GM18858 (cell line): ENCODE measurements at regions not wholly inside any gene's neighbourhood (a gene's known extent, or its start where the extent isn't known, plus 50 kb on each side); places are given as distances from the start of the nearest gene placed in this dataset.

ENCODE experiments used
- ATAC-seq: cut with Tn5 transposase; IDR thresholded peaks from one replicate; pipeline ENCODE4 v1.9.1; 2021; ENCODE audit not compliant: unreplicated experiment

DNA sequence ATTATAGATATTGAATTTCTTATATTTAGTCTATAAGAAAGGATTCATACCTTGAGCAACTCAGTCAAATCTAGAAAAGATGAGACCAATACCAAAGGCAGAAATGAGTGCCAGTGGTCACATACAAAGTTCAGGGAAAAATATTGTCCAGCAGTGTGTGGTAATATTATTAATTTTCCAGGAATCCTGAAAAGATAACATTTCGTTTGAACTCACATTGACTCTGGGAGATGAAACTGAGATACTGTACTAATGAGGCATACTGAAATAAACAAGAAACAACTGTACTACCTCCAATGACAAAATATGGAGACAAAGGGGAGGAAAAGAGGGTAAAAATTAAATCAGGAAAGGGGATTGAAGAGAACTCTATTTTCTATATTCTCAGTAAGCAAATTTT lies 212.4 kb downstream of the TRAM1L1 start:
- ATAC-seq = no peak

GRCh38 chr4:116872308-116872707 lies 213.1 kb downstream of the TRAM1L1 start:
- ATAC-seq = no peak

- ATAC-seq = no peak
These were observed 214.7 kb downstream of the TRAM1L1 start for GRCh38 chr4:116870686-116871085.

DNA sequence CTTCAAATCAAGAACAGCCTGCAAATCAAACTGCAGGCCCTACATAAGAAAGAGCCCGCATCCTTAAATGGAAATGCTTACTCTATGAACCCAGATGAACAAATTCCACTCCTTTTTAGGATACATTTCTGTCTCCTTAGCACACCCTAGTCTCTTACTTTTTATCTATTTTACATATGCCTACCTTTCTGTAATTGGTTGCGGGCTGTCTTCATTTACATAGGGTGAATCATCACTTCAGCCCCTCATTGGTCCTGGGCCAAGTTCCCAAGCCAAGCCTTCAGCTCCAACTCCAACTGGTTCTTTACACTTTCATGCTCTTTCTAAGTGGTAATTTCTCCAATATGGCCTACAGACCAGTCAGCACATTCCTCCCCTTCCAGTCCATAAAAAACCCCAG lies 219.3 kb downstream of the TRAM1L1 start:
- no peak for ATAC-seq

- ATAC-seq = no peak
These were observed 222.8 kb downstream of the TRAM1L1 start for GRCh38 chr4:116862592-116862991.

- ATAC-seq = no peak
These were observed 224.5 kb downstream of the TRAM1L1 start for GRCh38 chr4:116860891-116861290.

GRCh38 chr4:116849620-116850019 lies 235.8 kb downstream of the TRAM1L1 start:
- no peak for ATAC-seq

GRCh38 chr4:116847616-116848015 lies 237.8 kb downstream of the TRAM1L1 start:
- no peak for ATAC-seq

- no peak for ATAC-seq
These were observed 245.6 kb downstream of the TRAM1L1 start for GRCh38 chr4:116839826-116840225.

GRCh38 chr4:116838609-116839008 lies 246.8 kb downstream of the TRAM1L1 start:
- no peak for ATAC-seq

DNA sequence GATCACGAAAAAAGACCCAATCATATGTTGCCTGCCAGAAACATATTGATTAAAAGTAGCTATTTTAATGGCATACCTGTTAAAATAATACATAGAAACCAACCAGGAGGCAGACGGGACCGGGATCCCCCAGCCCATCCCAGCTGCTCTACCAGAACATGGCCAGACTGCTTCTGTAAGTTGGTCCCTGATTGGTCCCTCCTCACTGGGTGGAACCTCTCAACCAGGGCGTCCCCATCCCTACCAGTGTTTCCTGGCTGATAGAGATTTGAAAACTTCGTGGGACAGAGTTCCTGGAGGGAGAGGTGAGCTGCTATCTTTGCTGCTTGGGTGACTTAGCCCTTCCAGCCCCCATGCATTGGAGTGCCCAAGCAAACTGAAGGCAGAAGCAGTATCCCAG lies 256.2 kb downstream of the TRAM1L1 start:
- no peak for ATAC-seq

- no peak for ATAC-seq
These were observed 261.2 kb downstream of the TRAM1L1 start for GRCh38 chr4:116824172-116824571.

DNA sequence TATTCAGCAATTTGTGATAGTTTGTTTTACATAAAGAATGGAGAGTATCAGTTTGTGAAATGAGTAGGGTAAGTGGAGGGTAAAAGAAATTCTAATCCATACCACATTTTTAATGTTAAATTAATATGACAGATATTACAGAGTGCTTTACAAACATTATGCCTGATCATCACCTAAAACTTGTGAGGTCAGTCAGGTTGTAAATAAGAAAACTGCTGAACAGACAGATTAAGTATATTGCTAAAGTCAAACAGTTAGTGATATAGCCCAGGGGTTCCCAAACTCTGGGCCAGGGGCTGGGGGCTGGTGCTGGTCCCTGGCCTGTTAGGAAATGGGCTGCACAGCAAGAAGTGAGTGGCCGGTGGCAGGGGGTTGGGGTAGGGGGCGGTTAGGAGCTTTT lies 273.6 kb downstream of the TRAM1L1 start:
- no peak for ATAC-seq

DNA sequence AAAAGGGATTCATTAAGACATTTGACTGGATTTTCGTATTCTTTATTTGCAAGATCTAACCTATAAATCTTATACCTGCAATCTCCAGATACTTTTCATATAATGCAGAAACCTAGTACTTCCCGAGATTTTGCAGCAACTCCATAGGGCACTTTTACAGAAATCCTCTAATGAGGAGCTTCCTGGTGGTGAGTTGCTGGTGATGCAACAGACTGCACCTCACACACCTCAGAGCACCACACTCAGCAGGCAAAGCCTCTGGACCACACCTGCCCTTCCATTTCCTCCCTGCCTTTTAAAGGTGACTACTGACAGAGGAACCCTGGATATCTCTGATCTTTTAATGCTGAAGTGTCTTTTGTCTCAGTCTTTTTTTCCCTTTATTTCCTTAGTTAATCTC lies 289.4 kb downstream of the TRAM1L1 start:
- no peak for ATAC-seq

- no peak for ATAC-seq
These were observed 296.7 kb downstream of the TRAM1L1 start for GRCh38 chr4:116788723-116789122.

DNA sequence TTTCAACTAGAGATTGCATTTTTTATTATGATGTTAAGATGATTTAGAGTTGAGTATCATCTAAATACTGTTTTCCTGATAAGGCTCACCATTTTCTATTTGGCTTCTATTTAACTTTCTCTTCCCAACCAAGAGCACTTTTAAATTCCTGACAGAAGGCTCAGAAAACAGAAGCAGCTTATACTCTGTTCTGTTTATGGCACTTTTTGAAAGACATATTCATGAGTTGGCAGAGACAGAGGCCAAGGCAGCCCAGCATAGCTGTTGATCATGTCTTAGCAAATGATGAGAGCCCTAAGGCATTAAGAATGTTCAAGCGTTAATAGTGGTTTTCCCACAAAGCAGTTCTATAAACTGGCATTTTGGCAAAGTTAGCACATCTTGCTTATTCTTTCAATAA lies 330.3 kb downstream of the TRAM1L1 start:
- no peak for ATAC-seq

DNA sequence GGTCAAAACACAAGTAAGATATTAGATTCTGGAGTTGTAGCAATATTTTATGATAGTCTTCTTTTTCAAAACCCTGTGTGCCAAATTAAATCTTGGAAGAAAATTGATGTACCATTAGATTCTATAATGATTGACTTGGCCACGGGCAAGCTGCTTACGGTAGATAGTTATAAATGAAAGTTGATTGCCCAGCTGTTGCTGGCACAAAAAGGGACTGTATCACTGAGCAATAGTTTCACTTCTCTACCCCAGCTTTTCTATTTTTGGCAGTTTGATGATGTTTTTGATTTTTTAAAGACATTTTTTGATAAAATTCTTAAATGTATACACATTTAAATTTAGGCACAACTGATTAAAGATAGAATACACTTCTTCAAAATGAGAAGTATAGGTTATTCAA lies 333.3 kb downstream of the TRAM1L1 start:
- no peak for ATAC-seq

DNA sequence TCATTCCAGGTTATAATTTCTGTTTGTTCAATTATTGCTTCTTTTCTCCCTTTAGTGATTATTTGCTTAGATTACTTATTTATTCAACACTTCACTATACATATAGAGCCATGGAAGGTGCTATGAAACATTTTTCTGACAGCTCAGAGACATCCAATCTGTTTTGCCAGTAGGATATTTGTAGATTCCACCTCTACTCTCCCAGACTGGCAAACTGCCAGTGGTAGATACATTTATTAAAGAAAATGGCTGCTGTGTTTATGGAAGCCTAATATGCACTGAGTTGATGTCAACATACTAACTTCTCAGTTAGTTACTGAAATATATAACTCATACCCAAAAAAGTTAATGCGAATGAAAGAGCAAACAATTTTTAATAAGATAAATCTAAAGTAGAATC lies 348.6 kb downstream of the TRAM1L1 start:
- ATAC-seq = no peak

DNA sequence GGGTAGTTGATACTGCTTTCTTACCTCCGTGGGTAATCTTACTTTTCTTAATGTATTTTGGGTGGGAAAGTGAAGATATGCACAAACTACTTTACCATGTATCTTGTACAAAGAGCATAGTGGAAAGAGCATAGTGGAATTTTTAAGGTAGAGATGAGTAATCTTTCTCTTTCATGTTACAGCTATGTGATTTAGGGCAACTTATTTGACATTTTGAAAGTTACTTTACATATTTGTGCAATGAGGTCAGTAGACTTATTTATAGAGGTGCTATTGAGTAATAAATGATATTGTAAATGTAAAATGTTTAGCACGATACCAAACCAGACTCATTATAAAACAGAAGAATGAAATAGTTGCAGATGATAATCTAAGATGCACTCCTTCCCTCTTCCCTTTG lies 351.2 kb downstream of the TRAM1L1 start:
- ATAC-seq = no peak

DNA sequence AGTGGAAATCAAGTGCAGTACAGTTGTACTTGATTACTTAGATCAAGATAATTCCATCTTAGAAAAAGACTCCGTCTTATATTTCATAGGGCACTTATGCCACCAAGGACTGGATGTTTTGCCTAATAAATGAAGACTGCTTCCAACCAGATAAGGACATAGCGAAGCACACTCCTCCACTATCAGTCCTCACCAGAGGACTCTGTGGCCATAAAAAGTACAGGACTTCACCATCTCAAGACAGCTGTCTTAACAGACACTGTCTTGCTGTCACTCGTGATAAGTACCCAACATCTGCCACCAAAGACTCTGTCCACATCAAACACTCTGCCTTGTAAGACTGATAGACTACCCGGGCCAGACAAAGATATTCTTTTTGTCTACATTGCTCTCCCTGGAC lies 352.0 kb downstream of the TRAM1L1 start:
- no peak for ATAC-seq

DNA sequence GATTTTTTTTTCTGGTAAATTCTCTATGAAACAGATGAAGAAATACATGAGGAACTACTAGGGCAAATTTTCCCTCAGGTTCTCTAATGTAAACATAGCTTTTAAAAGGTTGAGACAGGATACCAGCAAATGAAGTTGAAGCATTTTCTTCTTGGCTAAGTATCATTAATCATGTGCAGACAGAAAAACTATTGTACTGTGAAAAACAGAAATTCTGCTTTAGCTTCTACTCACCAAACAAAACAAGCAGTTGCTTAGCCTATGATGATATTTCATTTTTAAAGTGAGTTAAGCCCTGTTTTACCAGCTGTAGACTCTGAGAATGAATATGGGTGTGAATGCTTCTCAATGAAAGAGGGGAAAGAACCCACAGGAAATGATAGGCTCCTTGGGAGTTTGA lies 358.9 kb downstream of the TRAM1L1 start:
- no peak for ATAC-seq

DNA sequence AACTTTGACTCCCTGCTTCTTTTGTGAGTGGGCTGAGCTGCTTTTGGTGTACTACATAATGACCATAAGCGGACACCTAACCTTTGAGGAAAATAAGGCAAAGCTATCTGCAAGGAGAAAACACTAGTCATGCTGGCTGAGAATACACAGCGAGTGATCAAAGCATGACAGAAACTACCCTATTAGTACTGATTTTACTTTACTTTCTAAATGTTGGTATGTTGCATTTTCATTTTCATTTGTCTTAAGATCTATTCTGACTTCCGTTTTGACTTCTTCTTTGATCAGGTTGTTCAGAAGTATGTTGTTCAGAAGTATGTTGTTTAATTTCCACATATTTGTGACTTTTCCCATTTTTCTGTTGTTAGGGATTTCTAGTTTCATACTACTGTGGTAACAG lies 361.1 kb downstream of the TRAM1L1 start:
- peak; percentile 100 for ATAC-seq

DNA sequence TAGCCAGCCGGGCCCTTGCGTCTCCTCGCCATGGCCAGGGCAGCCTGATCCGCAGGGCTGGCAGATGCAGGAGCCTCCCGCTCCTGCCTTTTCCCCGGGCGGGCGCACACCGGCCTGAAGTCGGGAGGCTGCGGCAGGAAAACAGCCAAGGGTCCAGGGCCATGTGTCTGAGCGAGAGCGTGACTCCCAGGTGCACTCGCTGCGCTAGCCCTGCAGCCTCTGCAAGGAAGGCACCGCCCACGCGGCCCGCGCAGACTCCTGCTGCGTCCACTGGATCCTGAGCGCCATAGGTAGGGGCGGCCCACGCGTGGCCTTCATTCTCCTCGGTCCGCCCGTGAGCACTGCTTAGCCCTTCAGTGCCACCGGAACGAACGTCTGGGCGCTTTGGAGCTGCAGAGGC lies 379.9 kb downstream of the TRAM1L1 start:
- ATAC-seq = no peak

DNA sequence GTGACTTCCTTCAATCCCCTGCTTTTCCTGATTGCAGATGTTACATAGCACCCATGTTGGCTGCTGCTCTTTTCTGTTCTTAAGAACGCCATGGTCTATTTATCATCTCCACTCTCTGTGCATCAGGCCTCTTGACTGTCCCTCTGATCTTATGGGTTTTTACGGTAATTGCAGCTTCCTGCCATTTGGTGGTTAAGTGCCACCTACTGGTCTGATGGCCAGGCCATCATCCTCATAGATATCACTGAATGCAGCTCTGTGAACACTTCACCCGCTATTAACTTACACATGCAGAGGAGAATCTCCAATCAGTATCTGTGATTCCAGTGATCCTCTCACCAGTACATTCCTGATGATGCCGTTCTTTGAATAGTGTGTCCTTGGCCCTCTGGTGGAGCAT lies 382.4 kb downstream of the TRAM1L1 start:
- no peak for ATAC-seq
